ENCODE measurements at regions not wholly inside any gene's neighbourhood (a gene's known extent, or its start where the extent isn't known, plus 50 kb on each side); places are given as distances from the start of the nearest gene placed in this dataset.

GRCh38 chr7:131620673-131621609 lies 64.5 kb upstream of the PODXL start:
- no peak overlapping the region for H3K27ac ChIP-seq (ENCODE audit: low read depth, low read length)
- no peaks in the 10 kb centered on the region for H3K9me3 ChIP-seq (ENCODE audit: insufficient read depth, low read depth, low read length)
- H3K9ac ChIP-seq (ENCODE audit: low read length) = peak overlapping the region; percentile 49
- TF ChIP-seq EZH2 (IDR thresholded peaks at IDR 0.05; ENCODE audit: insufficient read depth, low read length) (no peak), CTCF (IDR thresholded peaks at IDR 0.05; ENCODE audit: insufficient read depth, low read depth, low read length) (no peak)
- peak overlapping the region; percentile 70 for H3K4me3 Mint-ChIP-seq (ENCODE audit: unreplicated experiment)
- FAIRE-seq (no peak), DNase-seq (ENCODE audit: low read depth) (peak; percentile 63)
- H3K36me3 ChIP-seq (ENCODE audit: insufficient read depth, low read length) = no peaks in the 10 kb centered on the region
- no peak overlapping the region for H2AFZ ChIP-seq (ENCODE audit: low read depth, low read length)
- H3K27me3 Mint-ChIP-seq (ENCODE audit: low read depth, unreplicated experiment) = peaks cover 3% of the 10 kb centered on the region
- H4K20me1 ChIP-seq (ENCODE audit: insufficient read depth, low read length) = no peaks in the 10 kb centered on the region
- H3K4me3 ChIP-seq (ENCODE audit: insufficient read depth, low read depth, low read length) = no peak overlapping the region
- peaks cover 46% of the 10 kb centered on the region for H3K4me1 Mint-ChIP-seq (ENCODE audit: low read depth, unreplicated experiment)
- H3K79me2 ChIP-seq (ENCODE audit: insufficient read depth, low read length) = no peaks in the 10 kb centered on the region
- H3K27ac Mint-ChIP-seq (ENCODE audit: unreplicated experiment) = peak overlapping the region; percentile 78
- H3K36me3 Mint-ChIP-seq (ENCODE audit: low read depth, unreplicated experiment) = no peaks in the 10 kb centered on the region
- H3K4me1 ChIP-seq (ENCODE audit: insufficient read depth, low read length) = peaks cover 36% of the 10 kb centered on the region
- peaks cover 5% of the 10 kb centered on the region for H3K9me3 Mint-ChIP-seq (ENCODE audit: unreplicated experiment)
- no peaks in the 10 kb centered on the region for H3K27me3 ChIP-seq (ENCODE audit: insufficient read depth, low read length)
- H3K4me2 ChIP-seq (ENCODE audit: low read length) = peak overlapping the region; percentile 0

- Histone ChIP-seq H2AFZ (ENCODE audit: low read depth, low read length) (no peak overlapping the region), H3K27ac (ENCODE audit: low read depth, low read length) (no peak overlapping the region), H3K9me3 (ENCODE audit: insufficient read depth, low read depth, low read length) (no peaks in the 10 kb centered on the region), H3K36me3 (ENCODE audit: insufficient read depth, low read length) (no peaks in the 10 kb centered on the region), H3K4me1 (ENCODE audit: insufficient read depth, low read length) (peaks cover 27% of the 10 kb centered on the region), H3K27me3 (ENCODE audit: insufficient read depth, low read length) (no peaks in the 10 kb centered on the region), H3K9ac (ENCODE audit: low read length) (no peak overlapping the region), H3K4me3 (ENCODE audit: insufficient read depth, low read depth, low read length) (no peak overlapping the region), H3K79me2 (ENCODE audit: insufficient read depth, low read length) (no peaks in the 10 kb centered on the region), H3K4me2 (ENCODE audit: low read length) (peak overlapping the region; percentile 0), H4K20me1 (ENCODE audit: insufficient read depth, low read length) (no peaks in the 10 kb centered on the region)
- Mint-ChIP-seq H3K4me1 (ENCODE audit: low read depth, unreplicated experiment) (peaks cover 38% of the 10 kb centered on the region), H3K4me3 (ENCODE audit: unreplicated experiment) (no peak overlapping the region), H3K36me3 (ENCODE audit: low read depth, unreplicated experiment) (no peaks in the 10 kb centered on the region), H3K27me3 (ENCODE audit: low read depth, unreplicated experiment) (peaks cover 3% of the 10 kb centered on the region), H3K9me3 (ENCODE audit: unreplicated experiment) (peaks cover 5% of the 10 kb centered on the region), H3K27ac (ENCODE audit: unreplicated experiment) (peak overlapping the region; percentile 78)
- TF ChIP-seq EZH2 (IDR thresholded peaks at IDR 0.05; ENCODE audit: insufficient read depth, low read length) (no peak), CTCF (IDR thresholded peaks at IDR 0.05; ENCODE audit: insufficient read depth, low read depth, low read length) (no peak)
- no peak for DNase-seq (ENCODE audit: low read depth)
- no peak for FAIRE-seq
Measured at GRCh38 chr7:131619336-131620305, 63.2 kb upstream of the PODXL start.

All from astrocyte (in vitro differentiated cells and primary cell).